Memory B cell (primary cell): ENCODE measurements at regions not wholly inside any gene's neighbourhood (a gene's known extent, or its start where the extent isn't known, plus 50 kb on each side); places are given as distances from the start of the nearest gene placed in this dataset.
"Not testable (repeated sequence)": the region's sequence is repeated elsewhere in the genome, so short reads cannot be mapped to it uniquely, and the experiment has no call there.

ENCODE experiments used
- ATAC-seq: fragments of 150-1000 bp; cut with Tn5 transposase; 2 replicates; pipeline ENCODE4 v1.10.0; 2021; ENCODE audit warnings: low read depth, mild to moderate bottlenecking, moderate library complexity
- DNase-seq, 2 donors: peaks; one replicate each; pipeline ENCODE4 v3.0.0; 2022; ENCODE audit warnings: low spot score in 2 of 2
- H3K27ac Mint-ChIP-seq: one replicate; pipeline ENCODE4 v1.8.0; 2022; ENCODE audit warnings: mild to moderate bottlenecking, moderate library complexity, mixed read lengths
- H3K27me3 Mint-ChIP-seq: one replicate; pipeline ENCODE4 v1.8.0; 2022; ENCODE audit warnings: mixed read lengths
- H3K36me3 Mint-ChIP-seq: one replicate; pipeline ENCODE4 v1.8.0; 2022; ENCODE audit warnings: mild to moderate bottlenecking, mixed read lengths
- H3K4me1 Mint-ChIP-seq: one replicate; pipeline ENCODE4 v1.8.0; 2022; ENCODE audit warnings: mixed read lengths
- H3K4me3 Mint-ChIP-seq: one replicate; pipeline ENCODE4 v1.8.0; 2022; ENCODE audit warnings: mild to moderate bottlenecking, moderate library complexity, mixed read lengths
- H3K9me3 Mint-ChIP-seq: one replicate; pipeline ENCODE4 v1.8.0; 2022; ENCODE audit warnings: mixed read lengths

- DNase-seq (no peak), ATAC-seq (no peak)
- Mint-ChIP-seq H3K27ac (no peak overlapping the region), H3K36me3 (no peaks in the 10 kb centered on the region), H3K4me3 (no peak overlapping the region), H3K27me3 (no peaks in the 10 kb centered on the region), H3K4me1 (no peaks in the 10 kb centered on the region), H3K9me3 (peaks cover 4% of the 10 kb centered on the region)
These were observed 731.9 kb downstream of the STPG2 start for GRCh38 chr4:97411356-97411755.

GRCh38 chr4:97412331-97412730 is 730.9 kb downstream of the STPG2 start:
- Mint-ChIP-seq H3K27me3 (no peaks in the 10 kb centered on the region), H3K27ac (no peak overlapping the region), H3K4me3 (no peak overlapping the region), H3K4me1 (no peaks in the 10 kb centered on the region), H3K9me3 (peaks cover 4% of the 10 kb centered on the region), H3K36me3 (no peaks in the 10 kb centered on the region)
- DNase-seq, result no peak
- ATAC-seq, result no peak

- DNase-seq, result no peak
- no peak overlapping the region for H3K27ac Mint-ChIP-seq
- peaks cover 10% of the 10 kb centered on the region for H3K9me3 Mint-ChIP-seq
- H3K36me3 Mint-ChIP-seq, result no peaks in the 10 kb centered on the region
- ATAC-seq, result no peak
- no peak overlapping the region for H3K4me3 Mint-ChIP-seq
- H3K4me1 Mint-ChIP-seq, result no peaks in the 10 kb centered on the region
- H3K27me3 Mint-ChIP-seq, result no peaks in the 10 kb centered on the region
These were observed 729.1 kb downstream of the STPG2 start for GRCh38 chr4:97414161-97414560.

GRCh38 chr4:97432551-97432950 is 710.7 kb downstream of the STPG2 start:
- Mint-ChIP-seq H3K9me3 (peaks cover 8% of the 10 kb centered on the region), H3K27me3 (no peaks in the 10 kb centered on the region), H3K4me1 (no peaks in the 10 kb centered on the region), H3K4me3 (no peak overlapping the region), H3K27ac (no peak overlapping the region), H3K36me3 (no peaks in the 10 kb centered on the region)
- ATAC-seq, result no peak
- DNase-seq, result no peak

GRCh38 chr4:97437998-97438705 is 705.1 kb downstream of the STPG2 start:
- H3K36me3 Mint-ChIP-seq, H3K9me3 Mint-ChIP-seq, DNase-seq, H3K4me3 Mint-ChIP-seq, H3K27ac Mint-ChIP-seq, ATAC-seq, H3K4me1 Mint-ChIP-seq, H3K27me3 Mint-ChIP-seq: not testable (repeated sequence)

- Mint-ChIP-seq H3K4me1 (no peaks in the 10 kb centered on the region), H3K36me3 (no peaks in the 10 kb centered on the region), H3K27ac (no peak overlapping the region), H3K9me3 (peaks cover 7% of the 10 kb centered on the region), H3K4me3 (no peak overlapping the region), H3K27me3 (no peaks in the 10 kb centered on the region)
- DNase-seq (no peak), ATAC-seq (no peak)
These were observed 690.1 kb downstream of the STPG2 start for GRCh38 chr4:97453186-97453585.

GRCh38 chr4:97457253-97457652 is 686.0 kb downstream of the STPG2 start:
- peaks cover 4% of the 10 kb centered on the region for H3K9me3 Mint-ChIP-seq
- no peaks in the 10 kb centered on the region for H3K36me3 Mint-ChIP-seq
- DNase-seq (no peak), ATAC-seq (no peak)
- H3K4me3 Mint-ChIP-seq, result no peak overlapping the region
- H3K27me3 Mint-ChIP-seq, result no peaks in the 10 kb centered on the region
- H3K4me1 Mint-ChIP-seq, result no peaks in the 10 kb centered on the region
- H3K27ac Mint-ChIP-seq, result no peak overlapping the region

GRCh38 chr4:97468272-97468671 is 675.0 kb downstream of the STPG2 start:
- Mint-ChIP-seq H3K27ac (no peak overlapping the region), H3K9me3 (peaks cover 5% of the 10 kb centered on the region), H3K4me1 (no peaks in the 10 kb centered on the region)

GRCh38 chr4:97475621-97476020 is 667.7 kb downstream of the STPG2 start:
- no peaks in the 10 kb centered on the region for H3K36me3 Mint-ChIP-seq
- no peak overlapping the region for H3K4me3 Mint-ChIP-seq
- H3K9me3 Mint-ChIP-seq, result peaks cover 3% of the 10 kb centered on the region
- DNase-seq, result no peak
- ATAC-seq, result no peak
- no peaks in the 10 kb centered on the region for H3K4me1 Mint-ChIP-seq
- H3K27me3 Mint-ChIP-seq, result no peaks in the 10 kb centered on the region
- H3K27ac Mint-ChIP-seq, result no peak overlapping the region

More at GRCh38 chr4:97468272-97468671, 675.0 kb downstream of the STPG2 start:
- H3K27me3 Mint-ChIP-seq, result no peaks in the 10 kb centered on the region
- no peak overlapping the region for H3K4me3 Mint-ChIP-seq
- no peaks in the 10 kb centered on the region for H3K36me3 Mint-ChIP-seq
- ATAC-seq, result no peak
- no peak for DNase-seq

- H3K9me3 Mint-ChIP-seq, result peaks cover 2% of the 10 kb centered on the region
- H3K27ac Mint-ChIP-seq, result no peak overlapping the region
- no peak overlapping the region for H3K4me3 Mint-ChIP-seq
- no peaks in the 10 kb centered on the region for H3K4me1 Mint-ChIP-seq
- ATAC-seq (no peak), DNase-seq (no peak)
- H3K36me3 Mint-ChIP-seq, result no peaks in the 10 kb centered on the region
- H3K27me3 Mint-ChIP-seq, result no peaks in the 10 kb centered on the region
These were observed 665.3 kb downstream of the STPG2 start for GRCh38 chr4:97477974-97478373.

- H3K4me1 Mint-ChIP-seq, result no peaks in the 10 kb centered on the region
- no peaks in the 10 kb centered on the region for H3K27me3 Mint-ChIP-seq
- H3K4me3 Mint-ChIP-seq, result no peak overlapping the region
- no peaks in the 10 kb centered on the region for H3K36me3 Mint-ChIP-seq
- no peak overlapping the region for H3K27ac Mint-ChIP-seq
- H3K9me3 Mint-ChIP-seq, result peaks cover 7% of the 10 kb centered on the region
- ATAC-seq, result no peak
- no peak for DNase-seq
These were observed 663.9 kb downstream of the STPG2 start for GRCh38 chr4:97479388-97479787.

GRCh38 chr4:97491856-97492255 is 651.4 kb downstream of the STPG2 start:
- H3K27me3 Mint-ChIP-seq, result no peaks in the 10 kb centered on the region
- DNase-seq (no peak), ATAC-seq (no peak)
- H3K4me1 Mint-ChIP-seq, result no peaks in the 10 kb centered on the region
- H3K4me3 Mint-ChIP-seq, result no peak overlapping the region
- peaks cover 10% of the 10 kb centered on the region for H3K9me3 Mint-ChIP-seq
- no peak overlapping the region for H3K27ac Mint-ChIP-seq
- no peaks in the 10 kb centered on the region for H3K36me3 Mint-ChIP-seq

- no peak for DNase-seq
- H3K4me3 Mint-ChIP-seq, result no peak overlapping the region
- H3K36me3 Mint-ChIP-seq, result no peaks in the 10 kb centered on the region
These were observed 649.3 kb downstream of the STPG2 start for GRCh38 chr4:97493815-97494518.

GRCh38 chr4:97496298-97496873 is 646.9 kb downstream of the STPG2 start:
- Mint-ChIP-seq H3K4me1 (no peaks in the 10 kb centered on the region), H3K4me3 (no peak overlapping the region), H3K9me3 (peaks cover 1% of the 10 kb centered on the region), H3K36me3 (no peaks in the 10 kb centered on the region), H3K27me3 (no peaks in the 10 kb centered on the region), H3K27ac (no peak overlapping the region)
- ATAC-seq, result no peak
- no peak for DNase-seq

More at GRCh38 chr4:97493815-97494518, 649.3 kb downstream of the STPG2 start:
- Mint-ChIP-seq H3K9me3 (peaks cover 7% of the 10 kb centered on the region), H3K27ac (no peak overlapping the region), H3K27me3 (no peaks in the 10 kb centered on the region), H3K4me1 (no peaks in the 10 kb centered on the region)
- no peak for ATAC-seq
